ENCODE measurements at regions not wholly inside any gene's neighbourhood (a gene's known extent, or its start where the extent isn't known, plus 50 kb on each side); places are given as distances from the start of the nearest gene placed in this dataset.

DNA sequence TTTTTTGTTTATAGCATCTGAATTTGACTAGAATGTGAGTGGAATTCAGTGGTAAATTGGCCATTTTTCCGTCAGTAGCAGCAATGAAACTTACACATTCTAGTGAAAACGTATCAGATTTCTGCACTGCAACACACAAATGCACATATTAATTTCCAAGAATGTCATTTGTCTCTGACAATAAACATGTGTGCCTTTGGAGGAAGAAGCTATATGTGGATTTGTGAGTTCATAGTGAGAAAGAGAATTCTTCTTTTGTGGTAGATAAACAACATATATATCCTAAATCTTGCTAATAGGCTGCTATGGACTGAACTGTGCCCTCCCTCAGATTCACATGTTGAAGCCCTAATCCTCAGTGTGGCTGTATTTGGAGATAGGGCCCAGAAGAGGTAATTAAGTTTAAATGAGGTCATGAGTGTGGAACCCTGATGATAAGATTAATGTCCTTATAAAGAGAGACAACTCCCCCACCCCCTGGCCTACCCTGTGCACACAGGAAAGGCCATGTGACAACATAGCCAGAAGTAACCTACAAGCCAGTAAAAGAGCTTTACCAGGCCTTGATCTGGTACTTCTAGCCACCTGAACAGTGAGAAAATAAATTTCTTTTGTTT is 200.2 kb upstream of the EYA4 start:
- TF ChIP-seq, protein P1, sequence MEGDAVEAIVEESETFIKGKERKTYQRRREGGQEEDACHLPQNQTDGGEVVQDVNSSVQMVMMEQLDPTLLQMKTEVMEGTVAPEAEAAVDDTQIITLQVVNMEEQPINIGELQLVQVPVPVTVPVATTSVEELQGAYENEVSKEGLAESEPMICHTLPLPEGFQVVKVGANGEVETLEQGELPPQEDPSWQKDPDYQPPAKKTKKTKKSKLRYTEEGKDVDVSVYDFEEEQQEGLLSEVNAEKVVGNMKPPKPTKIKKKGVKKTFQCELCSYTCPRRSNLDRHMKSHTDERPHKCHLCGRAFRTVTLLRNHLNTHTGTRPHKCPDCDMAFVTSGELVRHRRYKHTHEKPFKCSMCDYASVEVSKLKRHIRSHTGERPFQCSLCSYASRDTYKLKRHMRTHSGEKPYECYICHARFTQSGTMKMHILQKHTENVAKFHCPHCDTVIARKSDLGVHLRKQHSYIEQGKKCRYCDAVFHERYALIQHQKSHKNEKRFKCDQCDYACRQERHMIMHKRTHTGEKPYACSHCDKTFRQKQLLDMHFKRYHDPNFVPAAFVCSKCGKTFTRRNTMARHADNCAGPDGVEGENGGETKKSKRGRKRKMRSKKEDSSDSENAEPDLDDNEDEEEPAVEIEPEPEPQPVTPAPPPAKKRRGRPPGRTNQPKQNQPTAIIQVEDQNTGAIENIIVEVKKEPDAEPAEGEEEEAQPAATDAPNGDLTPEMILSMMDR (IDR thresholded peaks at IDR 0.05): no peak
- no peak for TF ChIP-seq POLR2AphosphoS5 (IDR thresholded peaks at IDR 0.05)
